D721Med (cell line): ENCODE measurements at regions not wholly inside any gene's neighbourhood (a gene's known extent, or its start where the extent isn't known, plus 50 kb on each side); places are given as distances from the start of the nearest gene placed in this dataset.
A peak's percentile ranks its signal among the peaks of the same experiment; 100 is the strongest.

Experiments
- DNase-seq: peaks from one replicate; pipeline ENCODE4 v3.0.0; 2011; ENCODE audit warnings: low spot score; ENCODE audit not compliant: insufficient read length
- FAIRE-seq: peaks from 2 replicates; lab custom pipeline; 2011; peaks lifted over from hg19 to GRCh38; lab: Jason Lieb, UNC
- CTCF ChIP-seq: IDR thresholded peaks from 2 replicates; pipeline ENCODE4 v1.5.1; 2012; ENCODE audit warnings: mild to moderate bottlenecking, control low read depth; ENCODE audit not compliant: insufficient read depth; ENCODE audit errors: missing control alignments

DNA sequence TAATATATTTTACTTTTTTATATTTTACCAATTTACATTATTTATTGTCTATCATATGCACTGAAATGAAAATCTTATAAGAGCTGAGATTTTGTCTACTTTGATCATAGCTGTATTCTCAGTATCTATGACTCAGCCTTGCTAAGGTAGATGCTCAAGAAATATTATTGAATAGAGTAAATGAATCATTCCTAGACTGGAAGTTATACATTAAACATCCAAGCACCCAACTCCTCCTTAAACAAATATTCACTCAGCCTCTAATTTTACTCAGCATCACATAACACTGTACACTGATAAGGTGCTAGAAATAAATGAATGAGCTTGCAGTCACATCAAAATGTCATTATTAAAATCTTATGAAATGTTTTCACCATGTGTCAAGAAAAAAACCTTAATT is 1424.9 kb downstream of the LRFN5 start:
- FAIRE-seq (no peak), DNase-seq (no peak)
- TF ChIP-seq CTCF, result no peak

- FAIRE-seq, result no peak
- DNase-seq, result no peak
Measured at GRCh38 chr14:43022094-43022800, 1415.6 kb downstream of the LRFN5 start.

GRCh38 chr14:43019826-43020225 is 1413.2 kb downstream of the LRFN5 start:
- FAIRE-seq, result peak; percentile 93
- peak; percentile 12 for DNase-seq
- no peak for TF ChIP-seq CTCF

More at GRCh38 chr14:43022094-43022800, 1415.6 kb downstream of the LRFN5 start:
- no peak for TF ChIP-seq CTCF

DNA sequence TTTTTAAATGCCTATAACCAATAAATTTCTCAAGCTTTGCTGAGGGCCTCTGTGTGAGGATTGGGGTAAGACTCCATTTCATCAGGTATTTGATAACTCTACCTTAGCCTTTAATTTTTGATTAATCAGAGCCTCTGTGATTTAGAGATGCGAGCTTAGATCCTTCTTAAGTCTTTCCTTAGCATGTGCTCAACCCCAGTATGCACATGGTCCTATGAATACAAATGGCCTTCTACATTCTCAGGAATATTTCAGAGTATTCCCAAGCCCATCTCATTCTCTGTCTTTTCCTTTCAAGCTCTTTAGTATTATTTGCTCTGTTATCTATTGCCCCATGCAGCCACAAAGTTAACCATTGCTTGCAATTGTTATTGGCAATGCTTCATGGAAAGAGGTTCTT is 1407.7 kb downstream of the LRFN5 start:
- DNase-seq (no peak), FAIRE-seq (no peak)
- no peak for TF ChIP-seq CTCF

GRCh38 chr14:43012817-43013216 is 1406.1 kb downstream of the LRFN5 start:
- no peak for TF ChIP-seq CTCF
- FAIRE-seq (no peak), DNase-seq (no peak)

DNA sequence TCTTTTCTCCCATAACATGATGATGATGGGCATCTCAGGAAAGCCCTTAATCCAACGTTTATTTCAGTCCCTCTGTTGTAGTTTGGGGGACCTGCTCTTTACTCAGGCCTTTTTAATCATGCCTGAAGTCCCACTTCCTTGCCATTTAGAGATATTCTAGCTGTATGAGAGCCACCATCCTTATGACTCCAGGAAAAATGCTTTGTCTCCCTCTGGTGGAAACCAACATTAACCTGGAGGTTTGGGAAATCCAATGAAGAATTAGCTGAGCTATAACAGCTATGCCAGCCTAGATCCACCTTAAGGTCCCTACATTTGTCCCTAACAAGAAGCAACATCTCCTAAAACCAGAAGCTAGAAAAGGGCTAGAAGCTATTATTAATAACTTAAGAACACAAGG is 1399.1 kb downstream of the LRFN5 start:
- no peak for TF ChIP-seq CTCF
- no peak for DNase-seq

GRCh38 chr14:43003845-43004244 is 1397.2 kb downstream of the LRFN5 start:
- FAIRE-seq (no peak), DNase-seq (no peak)
- no peak for TF ChIP-seq CTCF

More for the DNA sequence above, 1399.1 kb downstream of the LRFN5 start:
- FAIRE-seq, result no peak
